HG03378 (cell line): ENCODE measurements at regions not wholly inside any gene's neighbourhood (a gene's known extent, or its start where the extent isn't known, plus 50 kb on each side); places are given as distances from the start of the nearest gene placed in this dataset.

ENCODE experiments used
- ATAC-seq: cut with Tn5 transposase; IDR thresholded peaks from one replicate; pipeline ENCODE4 v1.9.1; 2021; ENCODE audit warnings: mild to moderate bottlenecking, moderate library complexity; ENCODE audit not compliant: unreplicated experiment

DNA sequence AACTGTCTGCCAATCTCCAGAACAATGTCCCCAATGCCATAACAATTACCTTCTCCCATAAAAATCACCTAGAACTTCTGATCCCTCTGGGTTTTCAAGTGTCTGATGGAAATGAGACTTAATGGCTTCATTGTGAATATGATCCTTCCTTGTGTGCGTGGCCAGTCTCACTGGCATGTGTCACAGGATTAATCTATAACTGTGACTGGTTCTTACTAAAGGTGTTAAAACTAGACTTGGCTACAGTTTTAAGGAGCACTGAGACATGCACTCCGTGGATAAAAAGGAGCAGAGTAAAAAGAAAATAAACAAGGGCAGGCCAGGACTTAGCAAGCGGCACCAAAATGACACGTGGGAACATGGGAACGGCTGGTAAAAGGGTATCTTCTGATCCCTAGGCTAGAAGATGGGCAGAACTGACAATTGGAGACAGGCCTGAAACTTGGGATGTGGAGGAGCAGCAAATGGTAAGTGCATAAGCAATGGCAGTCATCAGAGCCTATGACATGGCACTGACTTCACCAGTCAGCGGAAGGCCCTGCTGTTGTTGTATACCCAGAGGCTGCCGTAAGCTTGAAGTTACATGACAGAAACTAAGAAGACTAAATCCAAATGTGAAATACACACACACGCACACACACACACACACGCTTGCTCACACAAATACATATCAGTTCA is 256.6 kb upstream of the NOCT start:
- ATAC-seq: no peak

- ATAC-seq: no peak
These were observed 257.4 kb upstream of the NOCT start for GRCh38 chr4:138758196-138758595.

DNA sequence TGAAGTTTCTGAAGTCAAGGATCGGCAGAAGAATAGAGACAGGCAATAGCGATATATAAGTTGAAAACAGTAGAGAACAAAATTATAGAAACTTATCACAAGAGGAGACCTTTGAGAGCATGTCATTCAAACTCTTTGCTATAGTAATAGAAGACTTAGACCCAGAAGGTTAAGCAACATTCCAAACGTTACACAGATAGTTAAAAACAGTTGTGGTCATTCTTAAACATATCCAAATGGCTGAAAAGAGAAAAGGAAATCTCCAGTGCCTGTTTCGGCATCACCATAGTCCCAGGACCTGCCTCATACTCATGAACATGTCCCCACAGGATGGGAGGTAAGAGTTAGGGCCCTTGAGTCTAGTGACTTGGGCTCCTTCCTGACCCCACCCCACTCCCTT is 258.1 kb upstream of the NOCT start:
- ATAC-seq: no peak

DNA sequence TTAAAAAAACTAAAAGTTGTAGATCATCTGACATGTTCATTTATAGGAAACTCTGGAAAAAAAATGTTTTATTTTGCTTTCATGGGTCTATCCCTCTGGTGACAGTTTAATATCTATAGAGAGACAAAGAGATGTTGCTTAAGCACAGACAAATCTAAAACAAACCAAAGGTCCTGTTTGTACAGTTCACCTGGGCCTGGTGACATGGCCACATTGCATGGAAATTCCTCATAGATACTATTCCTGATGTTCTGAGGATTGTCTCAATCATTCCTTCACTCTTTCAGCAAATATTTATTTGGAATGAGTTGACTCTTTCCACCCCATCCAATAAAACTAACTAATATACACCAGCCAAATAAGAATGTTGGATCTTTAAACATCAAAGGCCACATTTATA is 259.1 kb upstream of the NOCT start:
- no peak for ATAC-seq

- ATAC-seq: no peak
These were observed 264.3 kb upstream of the NOCT start for GRCh38 chr4:138751309-138751708.

- ATAC-seq: no peak
These were observed 266.3 kb upstream of the NOCT start for GRCh38 chr4:138749303-138749702.

- ATAC-seq: no peak
These were observed 273.7 kb upstream of the NOCT start for GRCh38 chr4:138741766-138742377.

DNA sequence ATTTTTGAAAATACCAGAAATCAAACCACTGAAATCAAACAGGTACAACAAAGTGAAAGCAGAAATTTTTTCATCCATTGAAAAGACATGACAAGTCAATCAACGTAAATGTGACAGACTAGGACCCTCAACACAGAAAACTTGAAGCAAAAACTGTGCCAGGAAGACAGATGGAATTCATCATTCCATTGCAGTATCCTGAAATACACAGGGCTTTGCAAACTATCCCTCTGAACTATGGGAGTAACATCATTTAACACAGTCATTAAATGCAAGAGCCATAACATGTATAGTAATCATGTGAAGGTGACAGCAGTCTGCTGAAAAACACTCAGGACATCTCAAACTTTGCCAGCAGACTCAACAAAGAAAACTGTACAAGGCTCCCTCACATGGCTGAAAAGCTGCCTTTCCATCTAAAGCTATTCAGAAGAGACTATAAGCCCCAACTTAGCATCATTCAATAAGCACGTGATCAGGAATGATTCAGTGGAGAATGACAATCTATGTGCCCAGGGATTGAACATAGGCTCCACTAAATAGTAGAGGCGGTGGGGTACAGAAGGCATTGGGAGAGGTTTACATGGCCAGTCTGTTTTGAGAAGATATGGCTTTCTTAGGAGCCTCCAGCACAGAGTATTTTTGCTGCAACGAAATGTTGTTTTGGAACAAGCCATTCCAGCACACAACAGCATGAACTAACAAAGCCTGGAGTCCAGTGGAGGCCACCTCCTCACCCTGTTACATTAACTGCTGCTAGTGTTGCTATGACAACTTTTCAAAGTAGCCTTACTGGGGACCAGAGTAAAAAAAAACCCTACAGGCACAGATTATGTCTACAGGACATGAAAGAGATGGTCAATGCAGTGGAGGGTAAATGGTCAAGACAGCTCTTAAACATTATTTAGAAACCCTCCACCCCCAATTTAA is 274.5 kb upstream of the NOCT start:
- no peak for ATAC-seq

- ATAC-seq: no peak
These were observed 279.2 kb upstream of the NOCT start for GRCh38 chr4:138736362-138736761.

DNA sequence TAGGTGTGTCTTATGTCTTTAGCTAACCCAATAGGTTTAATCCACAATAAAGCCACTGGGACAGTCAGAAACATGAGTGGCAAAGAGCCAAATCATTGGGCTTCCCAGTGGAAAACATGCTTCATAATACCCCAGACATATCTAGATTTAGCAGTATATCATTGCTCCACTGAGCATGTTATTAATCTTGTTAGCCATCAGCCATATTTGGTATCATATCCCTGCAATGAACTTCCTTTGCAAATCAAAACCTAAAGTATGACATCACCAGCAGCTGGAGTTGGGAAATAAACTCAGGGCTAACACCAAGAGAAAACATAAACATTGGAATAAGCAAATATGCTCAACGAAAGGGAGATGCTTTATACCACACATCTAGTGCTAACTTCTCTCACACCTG is 280.8 kb upstream of the NOCT start:
- ATAC-seq: no peak

DNA sequence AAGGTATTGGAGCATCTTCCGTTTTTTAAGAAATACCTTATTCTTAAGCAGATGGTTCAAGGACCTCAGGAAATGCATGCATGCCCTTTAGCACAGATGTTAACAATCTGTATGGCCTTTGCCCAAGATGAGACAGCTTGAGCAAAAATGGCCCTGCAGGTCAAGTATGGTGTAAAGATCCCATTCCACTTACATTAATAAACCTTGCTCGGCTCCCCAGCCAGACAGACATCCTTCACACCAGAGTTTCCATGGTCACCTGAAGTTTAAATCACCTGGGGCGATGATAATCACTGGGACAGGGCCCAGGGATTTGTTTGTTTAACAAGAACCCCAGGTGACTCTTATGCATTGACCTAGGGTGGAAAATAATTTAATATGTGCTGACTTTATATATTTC is 287.0 kb upstream of the NOCT start:
- ATAC-seq: no peak

DNA sequence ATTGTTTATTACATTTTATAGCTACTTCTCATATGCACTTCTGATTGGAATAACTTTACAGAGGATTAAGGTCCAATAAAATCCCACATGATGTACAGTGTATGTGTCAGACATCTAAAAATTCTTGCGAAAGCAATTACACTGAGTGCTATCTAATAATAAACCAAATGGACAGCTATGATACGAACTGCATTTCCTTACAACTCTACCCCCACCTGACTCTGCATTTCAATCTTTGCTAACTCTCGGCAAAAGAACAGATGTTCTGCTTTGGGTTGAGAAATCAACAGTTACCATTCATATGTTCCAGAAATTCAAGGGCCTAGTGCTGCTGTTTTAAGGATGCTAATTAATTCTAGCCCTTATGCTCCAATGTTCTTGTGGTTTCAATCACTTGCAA is 287.9 kb upstream of the NOCT start:
- ATAC-seq: no peak

- no peak for ATAC-seq
These were observed 291.1 kb upstream of the NOCT start for GRCh38 chr4:138724530-138724929.

- no peak for ATAC-seq
These were observed 298.8 kb upstream of the NOCT start for GRCh38 chr4:138716559-138717335.

GRCh38 chr4:138710297-138710696 is 305.3 kb upstream of the NOCT start:
- no peak for ATAC-seq

DNA sequence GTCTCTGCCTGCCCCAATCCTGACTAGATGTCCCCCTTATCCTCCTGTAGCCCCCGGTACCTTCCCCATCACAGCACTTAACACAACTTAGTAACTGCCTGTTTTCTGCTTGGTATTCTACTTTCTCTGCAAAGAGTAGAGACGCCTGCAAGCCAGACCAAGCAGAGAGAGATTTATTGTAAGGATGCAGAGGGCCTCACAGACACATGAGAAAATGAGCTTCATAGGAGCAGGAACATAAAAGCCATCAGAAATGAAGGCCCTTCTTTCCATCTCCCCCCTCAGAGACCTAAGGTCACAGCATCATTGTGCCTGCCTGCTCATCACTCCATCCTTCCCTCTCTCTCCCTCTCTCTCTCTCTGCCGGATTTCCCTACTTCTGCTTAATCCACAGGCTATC is 305.7 kb upstream of the NOCT start:
- no peak for ATAC-seq

DNA sequence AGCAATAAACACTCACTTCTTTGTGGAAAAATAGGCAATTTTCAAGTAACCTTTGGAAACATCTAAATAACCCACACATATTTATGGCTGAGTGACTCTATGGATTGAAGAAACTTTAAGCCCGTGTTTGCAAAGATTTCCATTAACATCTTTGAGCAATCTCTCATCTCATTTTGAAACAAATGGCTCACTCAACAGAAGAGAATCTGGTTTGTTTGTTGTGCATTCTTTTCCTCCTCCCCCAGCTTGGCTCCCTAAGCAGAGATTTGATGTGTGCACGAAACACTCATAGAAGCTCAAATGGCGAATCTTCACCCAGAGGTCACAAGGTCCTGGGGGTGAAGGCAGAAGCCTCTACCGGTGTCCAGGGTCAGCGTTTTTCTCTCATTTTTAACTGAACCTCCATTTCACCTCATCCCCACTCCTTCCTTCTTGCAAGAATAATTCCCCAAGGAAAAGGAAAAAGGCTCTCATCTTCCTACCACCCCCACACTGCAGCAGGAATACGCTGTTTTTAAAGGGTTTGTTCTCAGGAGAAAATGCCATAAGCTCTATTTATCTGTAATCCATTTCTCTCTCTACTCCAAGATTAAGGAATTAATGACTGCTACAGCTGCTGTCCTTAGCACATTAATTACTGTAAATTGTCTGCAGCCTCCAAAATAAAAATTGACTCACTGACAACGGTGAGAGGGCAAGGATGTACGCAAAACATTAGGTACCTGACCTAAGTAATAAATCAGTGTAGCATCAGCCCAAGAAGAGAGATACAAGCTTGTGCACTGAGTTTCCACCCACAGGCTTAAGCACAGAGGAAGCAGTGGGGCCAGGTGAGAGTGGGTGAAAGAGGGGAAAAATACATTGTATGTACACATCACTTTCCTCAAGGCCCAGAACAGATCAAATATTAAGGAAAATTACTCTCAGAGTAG is 307.6 kb upstream of the NOCT start:
- no peak for ATAC-seq

DNA sequence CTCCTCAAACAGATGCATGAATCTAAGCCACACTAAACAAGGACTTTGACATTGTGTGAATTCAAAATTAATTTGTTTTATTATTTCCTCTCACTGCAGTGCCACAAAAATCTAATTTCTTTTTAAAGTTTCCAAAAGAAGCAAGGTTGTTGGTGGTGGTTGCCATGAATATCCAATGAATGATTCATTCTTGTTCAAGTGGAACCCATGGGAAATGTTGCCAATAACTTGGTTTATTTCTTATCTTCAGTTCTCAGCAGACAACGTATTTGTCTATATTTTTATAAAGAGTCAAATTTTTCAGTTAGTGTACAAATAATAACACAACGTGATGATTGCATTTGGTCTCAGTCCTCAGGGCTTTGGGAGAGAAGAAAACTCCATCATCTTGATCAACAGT is 309.4 kb upstream of the NOCT start:
- ATAC-seq: no peak

GRCh38 chr4:138702190-138702824 is 313.3 kb upstream of the NOCT start:
- no peak for ATAC-seq

DNA sequence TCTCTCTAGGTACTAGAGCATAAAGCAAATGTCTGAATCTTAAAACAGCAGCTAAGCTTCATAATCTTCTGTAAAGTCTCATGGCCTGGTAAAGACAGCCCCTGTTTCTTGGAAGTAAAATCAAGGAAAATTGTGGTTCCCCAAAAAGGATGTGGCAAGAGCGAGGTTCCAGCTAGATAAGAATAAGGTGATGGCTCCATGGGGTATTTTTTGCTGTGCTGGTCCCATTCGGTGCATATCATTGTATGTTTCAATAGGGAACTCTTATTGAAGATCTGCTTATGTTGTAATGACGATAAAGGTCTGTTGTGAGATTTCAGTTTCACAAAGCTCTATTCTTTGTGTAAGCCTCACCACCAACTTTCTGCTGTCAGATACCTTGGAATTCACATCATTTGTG is 316.9 kb upstream of the NOCT start:
- no peak for ATAC-seq
